Small intestine (tissue), 7 donors: ENCODE measurements at regions not wholly inside any gene's neighbourhood (a gene's known extent, or its start where the extent isn't known, plus 50 kb on each side); places are given as distances from the start of the nearest gene placed in this dataset.

ENCODE experiments used
- DNase-seq, 2 donors: peaks; one replicate each; pipeline versions ENCODE4 v3.0.0 to v3.0.0-alpha.2; 2013
- FAIRE-seq: peaks from 2 replicates; lab custom pipeline; 2012; peaks lifted over from hg19 to GRCh38; lab: Jason Lieb, UNC
- H3K27ac ChIP-seq, 3 donors: one replicate each; pipeline ENCODE4 v1.5.1; 2013; ENCODE audit warnings: low read length in 2 of 3, mild to moderate bottlenecking in 2 of 3, control low read depth in 1 of 3, inconsistent platforms in 1 of 3, low read depth in 1 of 3, moderate library complexity in 1 of 3
- H3K27me3 ChIP-seq, 3 donors: one replicate each; pipeline ENCODE4 v1.6.1; 2013; ENCODE audit warnings: low read length in 3 of 3, inconsistent platforms in 1 of 3; ENCODE audit not compliant: control insufficient read depth in 3 of 3, insufficient read depth in 3 of 3
- H3K36me3 ChIP-seq, 3 donors: one replicate each; pipeline ENCODE4 v1.6.1; 2013; ENCODE audit warnings: low read length in 3 of 3, inconsistent platforms in 1 of 3, low read depth in 1 of 3, mild to moderate bottlenecking in 1 of 3, moderate library complexity in 1 of 3; ENCODE audit not compliant: control insufficient read depth in 3 of 3, insufficient read depth in 2 of 3
- H3K4me1 ChIP-seq, 3 donors: one replicate each; pipeline ENCODE4 v1.6.1; 2013; ENCODE audit warnings: low read length in 2 of 3, inconsistent platforms in 1 of 3, low read depth in 1 of 3, mild to moderate bottlenecking in 1 of 3, moderate library complexity in 1 of 3; ENCODE audit not compliant: control insufficient read depth in 3 of 3, insufficient read depth in 2 of 3
- H3K4me3 ChIP-seq, 3 donors: one replicate each; pipeline ENCODE4 v1.5.1; 2013; ENCODE audit warnings: low read length in 3 of 3, control low read depth in 1 of 3, inconsistent platforms in 1 of 3, low read depth in 1 of 3, mild to moderate bottlenecking in 1 of 3, moderate library complexity in 1 of 3
- H3K9me3 ChIP-seq, 2 donors: one replicate each; pipeline ENCODE4 v1.6.1; 2013; ENCODE audit warnings: low read depth in 1 of 2, low read length in 1 of 2; ENCODE audit not compliant: control insufficient read depth in 2 of 2, insufficient read depth in 1 of 2
- WGBS, 3 donors: extraction: QIAGEN DNeasy Blood & Tissue Kit; methylation state at CpG; one replicate each; pipeline ENCODE4 v1.1.7; 2013; 5-methylcytosine and 5-hydroxymethylcytosine counted together
- donor health status: healthy with polysubstance abuse.
- donor health status: control.
- donor health status: control.
- donor health status: Bipolar disorder and iron deficiency.
- donor health status: healthy.

- Histone ChIP-seq H3K27me3 (peaks cover 0 to 7% (median 0%) of the 10 kb centered on the region in 3 donors), H3K4me1 (no peaks in the 10 kb centered on the region), H3K4me3 (no peak overlapping the region), H3K9me3 (no peaks in the 10 kb centered on the region), H3K27ac (no peak overlapping the region), H3K36me3 (no peaks in the 10 kb centered on the region)
- no peak for FAIRE-seq
- DNase-seq: no peak
These were observed 52.5 kb upstream of the PITX2 start for GRCh38 chr4:110675426-110675825.

GRCh38 chr4:110676241-110676640, 53.4 kb upstream of the PITX2 start:
- FAIRE-seq (no peak), DNase-seq (no peak)
- Histone ChIP-seq H3K4me1 (no peaks in the 10 kb centered on the region), H3K9me3 (no peaks in the 10 kb centered on the region), H3K27ac (no peak overlapping the region), H3K4me3 (no peak overlapping the region), H3K27me3 (peaks cover 0 to 7% (median 0%) of the 10 kb centered on the region in 3 donors), H3K36me3 (no peaks in the 10 kb centered on the region)

GRCh38 chr4:110678517-110679227, 55.8 kb upstream of the PITX2 start:
- Histone ChIP-seq H3K27me3 (peaks cover 0 to 7% (median 0%) of the 10 kb centered on the region in 3 donors), H3K9me3 (no peaks in the 10 kb centered on the region), H3K4me3 (no peak overlapping the region), H3K36me3 (no peaks in the 10 kb centered on the region), H3K27ac (no peak overlapping the region), H3K4me1 (no peaks in the 10 kb centered on the region)
- FAIRE-seq: no peak
- DNase-seq: no peak
- 7 to 25% (median 12%) methylated on average over 1 of the region's 1 CpG for WGBS, 3 donors

DNA sequence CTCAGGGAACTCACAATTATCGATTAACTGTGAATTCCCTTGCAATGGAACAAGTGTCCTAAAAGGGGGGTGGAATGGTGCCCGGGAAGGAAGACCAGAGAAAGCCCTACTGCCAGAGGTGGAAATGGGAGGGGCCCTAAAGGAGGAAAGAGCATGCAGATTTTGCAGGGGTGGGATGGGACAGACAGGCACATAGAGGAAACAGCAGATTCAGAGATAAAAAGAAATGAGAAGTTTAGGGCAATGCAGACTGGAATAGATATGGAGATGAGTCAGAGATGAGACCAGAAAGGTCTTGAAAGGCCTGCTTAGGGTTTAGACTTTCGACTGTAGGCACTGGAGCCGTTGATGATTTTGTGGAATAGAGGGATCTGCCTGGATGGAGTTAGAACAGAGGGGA, 57.4 kb upstream of the PITX2 start:
- Histone ChIP-seq H3K27me3 (peaks cover 0 to 7% (median 0%) of the 10 kb centered on the region in 3 donors), H3K27ac (no peak overlapping the region), H3K36me3 (no peaks in the 10 kb centered on the region), H3K9me3 (no peaks in the 10 kb centered on the region), H3K4me1 (no peaks in the 10 kb centered on the region), H3K4me3 (no peak overlapping the region)
- DNase-seq: no peak
- 71 to 81% (median 72%) methylated on average over 4 of the region's 4 CpGs for WGBS, 3 donors
- no peak for FAIRE-seq

GRCh38 chr4:110681381-110681780, 58.5 kb upstream of the PITX2 start:
- Histone ChIP-seq H3K27me3 (peaks cover 0 to 6% (median 0%) of the 10 kb centered on the region in 3 donors), H3K4me3 (no peak overlapping the region), H3K36me3 (no peaks in the 10 kb centered on the region), H3K9me3 (no peaks in the 10 kb centered on the region), H3K4me1 (no peaks in the 10 kb centered on the region), H3K27ac (no peak overlapping the region)
- 59 to 78% (median 68%) methylated on average over 1 of the region's 1 CpG for WGBS, 3 donors
- DNase-seq (no peak), FAIRE-seq (no peak)

DNA sequence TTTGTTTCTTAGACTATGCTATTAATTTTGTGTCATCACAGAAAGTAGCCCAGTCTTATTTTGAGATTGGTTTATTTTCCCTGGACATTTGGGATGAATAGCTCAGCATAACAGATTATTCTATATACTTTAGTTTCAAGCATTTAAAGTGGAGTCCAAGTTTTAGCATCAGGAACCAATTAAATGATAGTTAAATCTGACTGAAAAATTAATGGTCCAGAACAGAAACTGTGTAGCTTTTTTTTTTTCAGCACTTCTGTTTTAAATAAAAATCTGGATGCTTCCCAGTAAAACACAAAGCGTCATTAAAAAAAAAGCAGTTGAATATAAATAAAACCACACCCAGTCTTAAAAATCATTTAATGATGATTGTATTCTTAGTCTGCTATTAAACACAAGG, 59.4 kb upstream of the PITX2 start:
- FAIRE-seq (no peak), DNase-seq (no peak)
- no peak overlapping the region for H3K27ac ChIP-seq
- H3K9me3 ChIP-seq: no peaks in the 10 kb centered on the region
- no peaks in the 10 kb centered on the region for H3K36me3 ChIP-seq
- H3K4me1 ChIP-seq: no peaks in the 10 kb centered on the region
- 23 to 61% (median 53%) methylated on average over 1 of the region's 1 CpG for WGBS, 3 donors
- no peaks in the 10 kb centered on the region for H3K27me3 ChIP-seq
- no peak overlapping the region for H3K4me3 ChIP-seq

DNA sequence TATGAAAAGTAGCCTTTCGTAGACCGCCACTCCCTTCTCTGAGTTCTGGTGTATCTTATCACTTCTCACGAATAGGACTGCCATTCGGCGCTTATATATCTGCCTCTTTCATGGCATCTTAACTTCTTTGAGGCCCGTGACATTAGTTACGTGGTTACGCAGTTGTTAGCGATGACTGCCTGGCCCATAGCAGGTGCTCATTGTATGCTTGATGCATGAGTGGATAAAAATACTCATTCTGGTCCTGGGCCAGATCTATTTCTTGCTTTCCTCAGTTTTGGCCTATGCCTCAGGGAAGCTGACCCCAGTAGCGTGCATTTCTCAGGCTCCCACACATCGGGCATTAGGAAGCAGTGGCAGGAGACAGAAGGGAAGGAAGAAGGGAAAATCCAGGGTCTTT, 60.7 kb upstream of the PITX2 start:
- Histone ChIP-seq H3K4me1 (no peaks in the 10 kb centered on the region), H3K27me3 (no peaks in the 10 kb centered on the region), H3K27ac (no peak overlapping the region), H3K36me3 (no peaks in the 10 kb centered on the region), H3K4me3 (no peak overlapping the region), H3K9me3 (no peaks in the 10 kb centered on the region)
- 92 to 97% (median 96%) methylated on average over 11 of the region's 11 CpGs for WGBS, 3 donors
- no peak for DNase-seq
- no peak for FAIRE-seq

GRCh38 chr4:110702326-110702725, 79.4 kb upstream of the PITX2 start:
- DNase-seq (no peak), FAIRE-seq (no peak)
- WGBS, 3 donors: 79 to 93% (median 88%) methylated on average over 6 of the region's 6 CpGs
- Histone ChIP-seq H3K36me3 (no peaks in the 10 kb centered on the region), H3K4me1 (no peaks in the 10 kb centered on the region), H3K9me3 (no peaks in the 10 kb centered on the region), H3K27ac (no peak overlapping the region), H3K27me3 (peaks cover 0 to 2% (median 0%) of the 10 kb centered on the region in 3 donors), H3K4me3 (no peak overlapping the region)
